Astrocyte (in vitro differentiated cells and primary cell): ENCODE measurements at regions not wholly inside any gene's neighbourhood (a gene's known extent, or its start where the extent isn't known, plus 50 kb on each side); places are given as distances from the start of the nearest gene placed in this dataset.

ENCODE experiments used
- DNase-seq: peaks from one replicate; pipeline ENCODE4 v3.0.0-alpha.2; 2010; ENCODE audit warnings: low read depth
- FAIRE-seq: peaks from 2 replicates; lab custom pipeline; 2011; peaks lifted over from hg19 to GRCh38; lab: Jason Lieb, UNC
- H2AFZ ChIP-seq: 2 replicates; pipeline ENCODE4 v1.6.0; 2012; ENCODE audit warnings: low read depth, low read length, inconsistent platforms
- H3K27ac ChIP-seq: 2 replicates; pipeline ENCODE4 v1.5.1; 2011; ENCODE audit warnings: low read depth, low read length, inconsistent platforms
- H3K27me3 ChIP-seq: 2 replicates; pipeline ENCODE4 v1.6.0; 2011; ENCODE audit warnings: low read length, inconsistent platforms; ENCODE audit not compliant: insufficient read depth
- H3K36me3 ChIP-seq: 2 replicates; pipeline ENCODE4 v1.5.1; 2011; ENCODE audit warnings: low read length, inconsistent platforms; ENCODE audit not compliant: insufficient read depth
- H3K4me1 ChIP-seq: 2 replicates; pipeline ENCODE4 v1.5.1; 2011; ENCODE audit warnings: low read length, inconsistent platforms; ENCODE audit not compliant: insufficient read depth
- H3K4me2 ChIP-seq: 2 replicates; pipeline ENCODE4 v1.6.0; 2012; ENCODE audit warnings: low read length, inconsistent platforms
- H3K4me3 ChIP-seq: 2 replicates; pipeline ENCODE4 v1.5.1; 2011; ENCODE audit warnings: low read depth, mild to moderate bottlenecking, low read length, inconsistent platforms; ENCODE audit not compliant: insufficient read depth
- H3K79me2 ChIP-seq: 2 replicates; pipeline ENCODE4 v1.6.0; 2012; ENCODE audit warnings: mild to moderate bottlenecking, low read length, inconsistent platforms; ENCODE audit not compliant: insufficient read depth
- H3K9ac ChIP-seq: 2 replicates; pipeline ENCODE4 v1.6.0; 2012; ENCODE audit warnings: mild to moderate bottlenecking, low read length, inconsistent platforms
- H3K9me3 ChIP-seq: 2 replicates; pipeline ENCODE4 v1.5.1; 2012; ENCODE audit warnings: low read depth, mild to moderate bottlenecking, low read length, inconsistent platforms; ENCODE audit not compliant: insufficient read depth
- H4K20me1 ChIP-seq: 2 replicates; pipeline ENCODE4 v1.6.0; 2012; ENCODE audit warnings: low read length, inconsistent platforms; ENCODE audit not compliant: insufficient read depth
- H3K27ac Mint-ChIP-seq: one replicate; pipeline ENCODE4 v1.8.0; 2021; ENCODE audit warnings: mild to moderate bottlenecking, mixed read lengths; ENCODE audit not compliant: unreplicated experiment
- H3K27me3 Mint-ChIP-seq: one replicate; pipeline ENCODE4 v1.8.0; 2021; ENCODE audit warnings: low read depth, mixed read lengths; ENCODE audit not compliant: unreplicated experiment
- H3K36me3 Mint-ChIP-seq: one replicate; pipeline ENCODE4 v1.8.0; 2021; ENCODE audit warnings: low read depth, mixed read lengths; ENCODE audit not compliant: unreplicated experiment
- H3K4me1 Mint-ChIP-seq: one replicate; pipeline ENCODE4 v1.8.0; 2021; ENCODE audit warnings: low read depth, mixed read lengths; ENCODE audit not compliant: unreplicated experiment
- H3K4me3 Mint-ChIP-seq: one replicate; pipeline ENCODE4 v1.8.0; 2021; ENCODE audit warnings: mild to moderate bottlenecking, moderate library complexity, mixed read lengths; ENCODE audit not compliant: unreplicated experiment
- H3K9me3 Mint-ChIP-seq: one replicate; pipeline ENCODE4 v1.8.0; 2021; ENCODE audit warnings: mild to moderate bottlenecking, mixed read lengths; ENCODE audit not compliant: unreplicated experiment
- EZH2 ChIP-seq: IDR thresholded peaks from 2 replicates; pipeline ENCODE4 v1.6.1; 2012; ENCODE audit warnings: mild to moderate bottlenecking, low read length, inconsistent platforms; ENCODE audit not compliant: insufficient read depth
- TF ChIP-seq, protein P1 (sequence below): IDR thresholded peaks from 2 replicates; pipeline ENCODE4 v1.5.1; 2011; ENCODE audit warnings: low read depth, mild to moderate bottlenecking, inconsistent platforms, low read length, moderate library complexity; ENCODE audit not compliant: insufficient read depth

DNA sequence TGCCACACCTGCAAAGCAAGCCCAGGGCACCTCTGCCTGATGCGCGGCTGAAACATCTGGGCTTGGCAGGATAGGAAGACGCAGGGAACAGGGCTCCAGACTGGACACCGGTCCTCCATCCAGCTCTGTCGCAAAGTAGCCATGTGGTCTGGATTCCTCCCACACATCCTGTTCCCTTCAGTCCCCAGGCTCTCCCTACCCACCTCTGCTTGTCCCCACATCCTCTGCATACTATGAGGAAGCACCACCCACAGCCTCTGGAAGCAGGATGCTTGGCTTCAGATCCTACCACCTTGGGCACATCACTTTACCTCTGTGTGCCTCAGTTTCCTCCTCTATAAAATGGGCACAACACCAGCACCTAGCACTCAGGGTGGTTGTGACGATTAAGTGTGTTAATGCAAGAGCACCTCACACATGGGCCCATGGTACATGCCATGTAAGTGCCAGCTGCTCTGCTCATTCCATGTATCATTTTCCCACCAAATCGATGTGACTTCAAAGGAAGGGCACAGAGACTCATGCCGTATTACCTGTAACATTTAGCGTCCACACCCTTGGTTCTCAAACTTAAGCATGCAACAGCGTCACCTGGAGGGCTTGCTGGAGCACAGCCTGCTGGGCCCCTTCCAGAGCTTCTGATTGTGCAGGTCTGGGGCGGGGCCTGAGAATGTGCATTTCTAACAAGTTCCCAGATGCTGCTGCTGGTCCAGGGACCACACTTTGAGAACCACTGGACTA is 138.6 kb upstream of the SDK2 start:
- no peak for FAIRE-seq
- peaks cover 41% of the 10 kb centered on the region for H3K27me3 Mint-ChIP-seq
- H4K20me1 ChIP-seq, result no peaks in the 10 kb centered on the region

DNA sequence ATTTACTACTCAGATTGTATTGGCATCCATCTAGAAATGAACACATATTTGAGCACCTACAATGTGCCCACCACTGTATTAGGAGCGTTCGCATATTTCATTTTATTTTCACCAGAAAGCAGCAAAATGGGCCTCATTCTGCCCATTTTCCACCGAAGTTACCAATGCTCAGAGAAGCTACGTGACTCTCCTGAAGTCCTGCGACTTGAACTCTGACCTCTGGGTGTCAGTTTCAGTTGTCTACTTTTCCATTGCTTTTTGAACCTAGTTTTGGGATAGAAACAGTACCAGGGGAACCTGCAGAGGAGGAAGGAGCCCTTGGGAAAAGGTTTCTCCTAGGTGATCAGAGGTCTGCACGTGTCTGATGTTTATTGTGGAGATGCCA is 139.1 kb upstream of the SDK2 start:
- no peaks in the 10 kb centered on the region for H3K4me1 ChIP-seq
- H3K9me3 ChIP-seq, result no peaks in the 10 kb centered on the region
- FAIRE-seq, result no peak

More for the DNA sequence above, 138.6 kb upstream of the SDK2 start:
- no peak overlapping the region for H3K4me3 ChIP-seq
- no peak overlapping the region for H3K4me2 ChIP-seq
- no peak overlapping the region for H3K27ac Mint-ChIP-seq
- H3K36me3 Mint-ChIP-seq, result no peaks in the 10 kb centered on the region
- no peaks in the 10 kb centered on the region for H3K79me2 ChIP-seq
- H3K27me3 ChIP-seq, result peaks cover 15% of the 10 kb centered on the region
- H3K4me1 ChIP-seq, result no peaks in the 10 kb centered on the region
- H3K9me3 ChIP-seq, result no peaks in the 10 kb centered on the region
- peaks cover 4% of the 10 kb centered on the region for H3K9me3 Mint-ChIP-seq
- H3K4me1 Mint-ChIP-seq, result no peaks in the 10 kb centered on the region
- no peak overlapping the region for H3K9ac ChIP-seq
- no peak overlapping the region for H3K27ac ChIP-seq
- TF ChIP-seq EZH2, result no peak
- TF ChIP-seq, protein P1, sequence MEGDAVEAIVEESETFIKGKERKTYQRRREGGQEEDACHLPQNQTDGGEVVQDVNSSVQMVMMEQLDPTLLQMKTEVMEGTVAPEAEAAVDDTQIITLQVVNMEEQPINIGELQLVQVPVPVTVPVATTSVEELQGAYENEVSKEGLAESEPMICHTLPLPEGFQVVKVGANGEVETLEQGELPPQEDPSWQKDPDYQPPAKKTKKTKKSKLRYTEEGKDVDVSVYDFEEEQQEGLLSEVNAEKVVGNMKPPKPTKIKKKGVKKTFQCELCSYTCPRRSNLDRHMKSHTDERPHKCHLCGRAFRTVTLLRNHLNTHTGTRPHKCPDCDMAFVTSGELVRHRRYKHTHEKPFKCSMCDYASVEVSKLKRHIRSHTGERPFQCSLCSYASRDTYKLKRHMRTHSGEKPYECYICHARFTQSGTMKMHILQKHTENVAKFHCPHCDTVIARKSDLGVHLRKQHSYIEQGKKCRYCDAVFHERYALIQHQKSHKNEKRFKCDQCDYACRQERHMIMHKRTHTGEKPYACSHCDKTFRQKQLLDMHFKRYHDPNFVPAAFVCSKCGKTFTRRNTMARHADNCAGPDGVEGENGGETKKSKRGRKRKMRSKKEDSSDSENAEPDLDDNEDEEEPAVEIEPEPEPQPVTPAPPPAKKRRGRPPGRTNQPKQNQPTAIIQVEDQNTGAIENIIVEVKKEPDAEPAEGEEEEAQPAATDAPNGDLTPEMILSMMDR, result no peak
- H3K4me3 Mint-ChIP-seq, result no peak overlapping the region
- H2AFZ ChIP-seq, result no peak overlapping the region
- DNase-seq, result no peak
- no peaks in the 10 kb centered on the region for H3K36me3 ChIP-seq

More for the DNA sequence above, 139.1 kb upstream of the SDK2 start:
- H3K27ac ChIP-seq, result no peak overlapping the region
- H3K27me3 ChIP-seq, result peaks cover 17% of the 10 kb centered on the region
- no peak overlapping the region for H3K4me3 ChIP-seq
- no peak overlapping the region for H2AFZ ChIP-seq
- Mint-ChIP-seq H3K4me3 (no peak overlapping the region), H3K9me3 (peaks cover 5% of the 10 kb centered on the region), H3K4me1 (peaks cover 5% of the 10 kb centered on the region), H3K36me3 (no peaks in the 10 kb centered on the region), H3K27me3 (peaks cover 45% of the 10 kb centered on the region), H3K27ac (no peak overlapping the region)
- no peak overlapping the region for H3K4me2 ChIP-seq
- no peak for DNase-seq
- TF ChIP-seq, protein P1, result no peak
- TF ChIP-seq EZH2, result no peak
- H4K20me1 ChIP-seq, result no peaks in the 10 kb centered on the region
- no peaks in the 10 kb centered on the region for H3K36me3 ChIP-seq
- H3K9ac ChIP-seq, result no peak overlapping the region
- H3K79me2 ChIP-seq, result no peaks in the 10 kb centered on the region
